IgD-negative memory B cell (primary cell): ENCODE measurements at regions not wholly inside any gene's neighbourhood (a gene's known extent, or its start where the extent isn't known, plus 50 kb on each side); places are given as distances from the start of the nearest gene placed in this dataset.
"Not testable (repeated sequence)": the region's sequence is repeated elsewhere in the genome, so short reads cannot be mapped to it uniquely, and the experiment has no call there.

Experiments
- H3K27ac Mint-ChIP-seq, 3 donors: one replicate each; pipeline ENCODE4 v1.8.0; 2020 to 2022; ENCODE audit warnings: mild to moderate bottlenecking in 3 of 3, mixed read lengths in 3 of 3, moderate library complexity in 1 of 3
- H3K27me3 Mint-ChIP-seq: one replicate; pipeline ENCODE4 v1.8.0; 2021; ENCODE audit warnings: mixed read lengths
- H3K36me3 Mint-ChIP-seq: one replicate; pipeline ENCODE4 v1.8.0; 2020; ENCODE audit warnings: mild to moderate bottlenecking, mixed read lengths
- H3K4me1 Mint-ChIP-seq, 3 donors: one replicate each; pipeline ENCODE4 v1.8.0; 2020 to 2022; ENCODE audit warnings: mixed read lengths in 3 of 3, mild to moderate bottlenecking in 1 of 3
- H3K4me3 Mint-ChIP-seq, 4 donors: one replicate each; pipeline ENCODE4 v1.8.0; 2020 to 2022; ENCODE audit warnings: mild to moderate bottlenecking in 4 of 4, mixed read lengths in 4 of 4, moderate library complexity in 3 of 4
- H3K9me3 Mint-ChIP-seq, 3 donors: one replicate each; pipeline ENCODE4 v1.8.0; 2020 to 2021; ENCODE audit warnings: mixed read lengths in 3 of 3, mild to moderate bottlenecking in 1 of 3

- Mint-ChIP-seq H3K27me3 (peaks cover 8% of the 10 kb centered on the region), H3K27ac (no peak overlapping the region), H3K9me3 (peaks cover 2 to 4% (median 2%) of the 10 kb centered on the region in 3 donors), H3K4me3 (no peak overlapping the region), H3K36me3 (peaks cover 7% of the 10 kb centered on the region), H3K4me1 (no peaks in the 10 kb centered on the region)
Observed at GRCh38 chr3:36656873-36657272, 107.5 kb downstream of the DCLK3 start.

GRCh38 chr3:36653095-36653494 lies 111.3 kb downstream of the DCLK3 start:
- Mint-ChIP-seq H3K4me1 (no peaks in the 10 kb centered on the region), H3K27ac (no peak overlapping the region), H3K36me3 (peaks cover 7% of the 10 kb centered on the region), H3K4me3 (no peak overlapping the region), H3K27me3 (peaks cover 6% of the 10 kb centered on the region), H3K9me3 (peaks cover 0 to 4% (median 2%) of the 10 kb centered on the region in 3 donors)

- no peak overlapping the region for H3K4me3 Mint-ChIP-seq
- peaks cover 0 to 4% (median 0%) of the 10 kb centered on the region in 3 donors for H3K9me3 Mint-ChIP-seq
- H3K27ac Mint-ChIP-seq: no peak overlapping the region
- H3K36me3 Mint-ChIP-seq: peaks cover 7% of the 10 kb centered on the region
- peaks cover 4% of the 10 kb centered on the region for H3K27me3 Mint-ChIP-seq
- no peaks in the 10 kb centered on the region for H3K4me1 Mint-ChIP-seq
Observed at GRCh38 chr3:36652104-36652503, 112.2 kb downstream of the DCLK3 start.

GRCh38 chr3:36650271-36650671 lies 114.1 kb downstream of the DCLK3 start:
- peaks cover 0 to 4% (median 2%) of the 10 kb centered on the region in 3 donors for H3K9me3 Mint-ChIP-seq
- no peak overlapping the region for H3K4me3 Mint-ChIP-seq
- peaks cover 0 to 2% (median 0%) of the 10 kb centered on the region in 3 donors for H3K4me1 Mint-ChIP-seq
- H3K36me3 Mint-ChIP-seq: peaks cover 7% of the 10 kb centered on the region
- H3K27me3 Mint-ChIP-seq: peaks cover 4% of the 10 kb centered on the region
- no peak overlapping the region for H3K27ac Mint-ChIP-seq

GRCh38 chr3:36649125-36649524 lies 115.2 kb downstream of the DCLK3 start:
- Mint-ChIP-seq H3K36me3 (peaks cover 6% of the 10 kb centered on the region), H3K4me1 (peaks cover 0 to 2% (median 0%) of the 10 kb centered on the region in 3 donors)

GRCh38 chr3:36648241-36649034 lies 115.9 kb downstream of the DCLK3 start:
- H3K27me3 Mint-ChIP-seq: peaks cover 4% of the 10 kb centered on the region
- H3K9me3 Mint-ChIP-seq: peaks cover 0 to 2% (median 2%) of the 10 kb centered on the region in 3 donors
- H3K27ac Mint-ChIP-seq: no peak overlapping the region
- H3K4me1 Mint-ChIP-seq: peaks cover 0 to 2% (median 0%) of the 10 kb centered on the region in 3 donors
- peaks cover 3% of the 10 kb centered on the region for H3K36me3 Mint-ChIP-seq
- no peak overlapping the region for H3K4me3 Mint-ChIP-seq

More at GRCh38 chr3:36649125-36649524, 115.2 kb downstream of the DCLK3 start:
- Mint-ChIP-seq H3K9me3 (peaks cover 0 to 2% (median under 1%) of the 10 kb centered on the region in 3 donors), H3K27me3 (peaks cover 4% of the 10 kb centered on the region), H3K27ac (no peak overlapping the region), H3K4me3 (no peak overlapping the region)

GRCh38 chr3:36647423-36647853 lies 116.9 kb downstream of the DCLK3 start:
- H3K4me1 Mint-ChIP-seq: peaks cover 0 to 2% (median 0%) of the 10 kb centered on the region in 3 donors
- no peak overlapping the region for H3K27ac Mint-ChIP-seq
- H3K4me3 Mint-ChIP-seq: no peak overlapping the region
- H3K27me3 Mint-ChIP-seq: peaks cover 4% of the 10 kb centered on the region
- H3K36me3 Mint-ChIP-seq: peaks cover 2% of the 10 kb centered on the region
- H3K9me3 Mint-ChIP-seq: peaks cover 0 to 2% (median 2%) of the 10 kb centered on the region in 3 donors

GRCh38 chr3:36643192-36643591 lies 121.2 kb downstream of the DCLK3 start:
- Mint-ChIP-seq H3K4me3 (no peak overlapping the region), H3K9me3 (peaks cover 2 to 6% (median 4%) of the 10 kb centered on the region in 3 donors), H3K27ac (peak overlapping the region in 1 of 3 donors; percentile 4), H3K4me1 (peaks cover 0 to 2% (median 0%) of the 10 kb centered on the region in 3 donors), H3K36me3 (peaks cover 2% of the 10 kb centered on the region), H3K27me3 (no peaks in the 10 kb centered on the region)

- H3K4me1 Mint-ChIP-seq: no peaks in the 10 kb centered on the region
- no peaks in the 10 kb centered on the region for H3K36me3 Mint-ChIP-seq
- peaks cover 0 to 6% (median 0%) of the 10 kb centered on the region in 3 donors for H3K9me3 Mint-ChIP-seq
- H3K4me3 Mint-ChIP-seq: no peak overlapping the region
- no peak overlapping the region for H3K27ac Mint-ChIP-seq
- H3K27me3 Mint-ChIP-seq: no peaks in the 10 kb centered on the region
Observed at GRCh38 chr3:36635731-36636130, 128.6 kb downstream of the DCLK3 start.

- H3K9me3 Mint-ChIP-seq, H3K4me1 Mint-ChIP-seq, H3K4me3 Mint-ChIP-seq, H3K27me3 Mint-ChIP-seq, H3K27ac Mint-ChIP-seq, H3K36me3 Mint-ChIP-seq: not testable (repeated sequence)
Observed at GRCh38 chr3:36633897-36634296, 130.5 kb downstream of the DCLK3 start.

GRCh38 chr3:36633060-36633459 lies 131.3 kb downstream of the DCLK3 start:
- no peaks in the 10 kb centered on the region for H3K4me1 Mint-ChIP-seq
- H3K36me3 Mint-ChIP-seq: no peaks in the 10 kb centered on the region
- H3K27ac Mint-ChIP-seq: no peak overlapping the region
- H3K4me3 Mint-ChIP-seq: no peak overlapping the region
- H3K27me3 Mint-ChIP-seq: no peaks in the 10 kb centered on the region
- peaks cover 0 to 4% (median 0%) of the 10 kb centered on the region in 3 donors for H3K9me3 Mint-ChIP-seq

- Mint-ChIP-seq H3K4me3 (no peak overlapping the region), H3K36me3 (no peaks in the 10 kb centered on the region), H3K27me3 (no peaks in the 10 kb centered on the region), H3K27ac (no peak overlapping the region), H3K4me1 (no peaks in the 10 kb centered on the region), H3K9me3 (peaks cover 0 to 4% (median 0%) of the 10 kb centered on the region in 3 donors)
Observed at GRCh38 chr3:36631549-36631948, 132.8 kb downstream of the DCLK3 start.

GRCh38 chr3:36615861-36616260 lies 148.5 kb downstream of the DCLK3 start:
- H3K27me3 Mint-ChIP-seq: no peaks in the 10 kb centered on the region

GRCh38 chr3:36606871-36607765 lies 157.2 kb downstream of the DCLK3 start:
- no peaks in the 10 kb centered on the region for H3K36me3 Mint-ChIP-seq
- no peak overlapping the region for H3K27ac Mint-ChIP-seq
- H3K4me1 Mint-ChIP-seq: no peaks in the 10 kb centered on the region
- no peak overlapping the region for H3K4me3 Mint-ChIP-seq
- peaks cover 0 to 3% (median under 1%) of the 10 kb centered on the region in 3 donors for H3K9me3 Mint-ChIP-seq
- peaks cover 3% of the 10 kb centered on the region for H3K27me3 Mint-ChIP-seq

More at GRCh38 chr3:36615861-36616260, 148.5 kb downstream of the DCLK3 start:
- Mint-ChIP-seq H3K4me1 (no peaks in the 10 kb centered on the region), H3K27ac (no peak overlapping the region), H3K9me3 (peaks cover 0 to 5% (median 0%) of the 10 kb centered on the region in 3 donors), H3K36me3 (no peaks in the 10 kb centered on the region), H3K4me3 (no peak overlapping the region)

- peaks cover 3% of the 10 kb centered on the region for H3K27me3 Mint-ChIP-seq
- H3K27ac Mint-ChIP-seq: no peak overlapping the region
- H3K9me3 Mint-ChIP-seq: peaks cover 0 to 3% (median 0%) of the 10 kb centered on the region in 3 donors
- H3K4me1 Mint-ChIP-seq: no peaks in the 10 kb centered on the region
- H3K4me3 Mint-ChIP-seq: no peak overlapping the region
- no peaks in the 10 kb centered on the region for H3K36me3 Mint-ChIP-seq
Observed at GRCh38 chr3:36603423-36603822, 160.9 kb downstream of the DCLK3 start.
